Keratinocyte (primary cell): ENCODE measurements at regions not wholly inside any gene's neighbourhood (a gene's known extent, or its start where the extent isn't known, plus 50 kb on each side); places are given as distances from the start of the nearest gene placed in this dataset.

ENCODE experiments used
- EZH2 ChIP-seq: IDR thresholded peaks from one replicate; pipeline ENCODE4 v1.6.1; 2012; ENCODE audit warnings: inconsistent platforms, mild to moderate bottlenecking, low read length, moderate library complexity
- TF ChIP-seq, protein P1 (sequence below), 3 experiments: IDR thresholded peaks in 1 of 3; conservative IDR thresholded peaks in 1 of 3; optimal IDR thresholded peaks in 1 of 3; 2 replicates in 2 of 3; 3 replicates in 1 of 3; pipeline versions ENCODE3 to v1.5.1; 2011; ENCODE audit warnings: low read length in 3 of 3, mild to moderate bottlenecking in 3 of 3, moderate library complexity in 2 of 3, control low read depth in 1 of 3, inconsistent platforms in 1 of 3; ENCODE audit not compliant: insufficient read depth in 2 of 3; ENCODE audit errors: extremely low read depth in 1 of 3

DNA sequence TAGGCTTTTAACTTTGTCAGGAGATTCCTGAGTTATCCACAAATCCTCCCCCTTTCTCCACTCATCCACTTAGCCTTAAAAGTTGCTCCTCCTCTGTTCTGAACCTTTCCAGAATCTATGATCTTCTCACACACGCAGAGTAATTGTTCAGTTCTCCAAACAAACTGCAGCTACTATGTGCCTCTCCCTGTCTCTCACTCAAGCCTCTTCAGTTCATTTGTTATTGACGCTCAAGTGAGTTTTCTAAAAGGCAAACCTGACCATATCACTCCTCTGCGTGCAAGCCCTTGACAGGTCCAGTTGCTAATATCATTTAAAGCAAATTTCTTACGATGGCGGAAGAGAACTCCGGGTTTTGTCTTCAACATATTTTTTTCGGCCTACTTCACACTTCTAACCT, 1169.7 kb upstream of the TENM4 start:
- TF ChIP-seq EZH2: no peak
- TF ChIP-seq, protein P1, sequence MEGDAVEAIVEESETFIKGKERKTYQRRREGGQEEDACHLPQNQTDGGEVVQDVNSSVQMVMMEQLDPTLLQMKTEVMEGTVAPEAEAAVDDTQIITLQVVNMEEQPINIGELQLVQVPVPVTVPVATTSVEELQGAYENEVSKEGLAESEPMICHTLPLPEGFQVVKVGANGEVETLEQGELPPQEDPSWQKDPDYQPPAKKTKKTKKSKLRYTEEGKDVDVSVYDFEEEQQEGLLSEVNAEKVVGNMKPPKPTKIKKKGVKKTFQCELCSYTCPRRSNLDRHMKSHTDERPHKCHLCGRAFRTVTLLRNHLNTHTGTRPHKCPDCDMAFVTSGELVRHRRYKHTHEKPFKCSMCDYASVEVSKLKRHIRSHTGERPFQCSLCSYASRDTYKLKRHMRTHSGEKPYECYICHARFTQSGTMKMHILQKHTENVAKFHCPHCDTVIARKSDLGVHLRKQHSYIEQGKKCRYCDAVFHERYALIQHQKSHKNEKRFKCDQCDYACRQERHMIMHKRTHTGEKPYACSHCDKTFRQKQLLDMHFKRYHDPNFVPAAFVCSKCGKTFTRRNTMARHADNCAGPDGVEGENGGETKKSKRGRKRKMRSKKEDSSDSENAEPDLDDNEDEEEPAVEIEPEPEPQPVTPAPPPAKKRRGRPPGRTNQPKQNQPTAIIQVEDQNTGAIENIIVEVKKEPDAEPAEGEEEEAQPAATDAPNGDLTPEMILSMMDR (optimal IDR thresholded peaks at IDR 0.05 in 1 of 3, IDR thresholded peaks at IDR 0.05 in 1 of 3, conservative IDR thresholded peaks at IDR 0.05 in 1 of 3; ENCODE audit: extremely low read depth in 1 of 3, insufficient read depth in 2 of 3, low read length in 3 of 3): no peak
